GM18508 (cell line): ENCODE measurements at regions not wholly inside any gene's neighbourhood (a gene's known extent, or its start where the extent isn't known, plus 50 kb on each side); places are given as distances from the start of the nearest gene placed in this dataset.

Source experiments
- ATAC-seq: cut with Tn5 transposase; IDR thresholded peaks from one replicate; pipeline ENCODE4 v1.9.1; 2021; ENCODE audit warnings: moderate number of reproducible peaks; ENCODE audit not compliant: insufficient read depth, unreplicated experiment

DNA sequence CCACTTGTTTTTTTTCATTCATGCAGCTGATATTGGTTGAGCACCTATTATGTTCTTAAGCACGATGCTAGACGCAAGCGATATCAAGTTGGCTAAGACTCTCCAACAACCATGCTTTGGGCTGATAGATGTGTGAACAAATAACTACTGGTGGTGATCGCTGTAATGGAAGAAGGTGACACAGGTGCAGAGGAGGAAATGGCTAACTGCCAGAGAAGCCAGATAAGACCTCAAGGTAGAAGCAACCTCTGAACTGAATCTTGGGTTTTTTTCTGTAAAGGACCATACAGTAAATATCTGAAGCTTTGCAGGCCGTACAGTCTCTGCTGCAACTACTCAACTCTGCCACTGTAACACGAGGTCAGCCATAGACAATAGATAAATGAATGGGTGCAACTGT lies 97.9 kb downstream of the C17orf67 start:
- ATAC-seq, result no peak

DNA sequence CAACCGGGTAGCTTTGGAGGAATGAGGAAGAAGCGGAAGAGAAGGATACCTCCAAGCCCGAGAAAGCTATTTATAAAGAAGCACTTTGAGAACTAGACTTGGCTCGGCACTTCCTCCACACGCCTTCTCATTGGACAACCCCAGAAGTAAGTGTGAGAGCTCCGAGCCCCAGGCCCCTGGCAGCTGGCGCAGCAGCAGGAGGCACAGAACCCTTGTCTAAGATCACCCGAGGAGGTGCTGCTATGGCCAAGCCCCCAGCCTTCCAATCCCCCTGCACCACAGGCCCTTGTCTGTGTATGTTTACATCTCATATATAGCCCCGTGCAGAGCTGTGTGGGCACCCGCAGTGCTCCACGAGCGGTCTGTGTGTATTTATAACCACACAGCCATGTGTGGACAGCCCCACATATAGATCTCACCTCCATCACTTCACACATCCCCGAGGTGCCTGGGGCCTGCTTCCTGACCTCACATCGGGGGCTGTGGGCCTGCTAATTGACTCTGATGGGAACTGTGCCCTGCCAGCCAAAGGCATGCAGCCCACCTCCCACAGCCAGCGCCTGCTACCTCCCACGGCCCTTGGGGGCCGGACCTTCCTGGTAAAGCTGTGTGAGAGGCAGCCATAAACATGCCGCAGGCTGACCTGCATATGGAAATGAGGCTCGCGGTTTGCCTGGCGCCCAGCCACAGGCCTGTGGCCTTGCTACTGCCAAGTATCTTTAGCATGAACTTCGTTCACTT lies 96.1 kb downstream of the C17orf67 start:
- ATAC-seq, result no peak

DNA sequence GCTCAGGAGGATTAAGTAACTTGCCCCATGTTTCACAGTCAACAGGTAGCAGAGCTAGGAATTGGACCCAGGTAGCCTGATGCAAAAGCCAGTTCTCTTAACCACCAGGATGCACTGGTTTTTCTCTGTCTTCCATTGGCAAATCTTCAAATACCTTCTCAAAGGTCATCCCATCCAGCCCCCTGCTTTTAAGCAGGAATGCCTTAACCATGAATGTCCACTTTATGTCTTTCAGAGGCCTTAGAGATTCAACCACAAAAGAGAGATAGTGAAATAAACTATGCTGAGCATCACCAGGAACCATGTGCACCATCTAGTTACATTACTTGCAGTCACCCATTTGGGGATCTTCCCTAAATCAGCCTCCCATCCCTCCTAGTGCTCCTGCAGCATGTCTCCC lies 94.3 kb downstream of the C17orf67 start:
- no peak for ATAC-seq

DNA sequence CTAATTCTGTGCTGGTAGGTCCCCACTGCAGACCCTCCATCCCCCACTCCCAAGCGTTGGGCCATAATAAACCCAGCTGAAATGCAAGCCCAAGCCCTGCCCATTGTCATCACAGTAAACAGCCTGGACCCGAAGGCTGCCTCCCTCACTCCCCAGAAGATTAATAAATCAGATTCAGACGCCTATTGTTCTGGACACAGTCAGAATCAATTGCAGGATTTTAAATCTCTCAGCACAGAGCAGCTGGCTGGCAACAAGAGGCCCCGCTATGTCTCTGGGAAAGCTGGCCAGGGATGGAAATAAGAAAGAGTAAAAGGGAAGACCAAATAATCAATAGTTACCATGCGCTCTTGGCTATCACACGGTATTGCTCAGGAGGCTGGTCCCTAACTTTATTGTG lies 93.9 kb downstream of the C17orf67 start:
- ATAC-seq, result no peak

DNA sequence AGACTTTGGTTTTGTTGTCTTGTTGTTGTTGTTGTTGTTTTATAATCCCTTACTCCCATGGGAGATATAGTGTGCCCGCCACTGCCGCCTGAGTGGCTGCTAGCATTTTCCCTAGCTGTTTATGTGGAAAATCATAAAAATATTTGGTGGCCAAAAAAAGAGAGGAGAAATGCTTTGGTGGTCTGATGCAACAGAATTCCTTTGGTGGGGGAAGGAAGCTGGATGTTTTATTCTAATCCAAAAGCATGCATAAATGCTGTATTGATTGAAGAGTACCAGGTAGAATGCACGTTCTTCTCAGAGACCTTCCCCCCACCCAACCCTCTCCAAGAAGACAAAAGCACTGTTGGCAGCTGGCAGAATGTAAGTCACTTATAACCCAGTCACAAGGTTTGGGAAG lies 93.2 kb downstream of the C17orf67 start:
- ATAC-seq, result no peak
